Smooth muscle cell (in vitro differentiated cells): ENCODE measurements at regions not wholly inside any gene's neighbourhood (a gene's known extent, or its start where the extent isn't known, plus 50 kb on each side); places are given as distances from the start of the nearest gene placed in this dataset.

ENCODE experiments used
- DNase-seq: peaks from one replicate; lab custom pipeline; 2025; ENCODE audit not compliant: unreplicated experiment; lab: John Stamatoyannopoulos, UW
- H2AFZ ChIP-seq: fragments of 200-600 bp; sonication (generic); 2 replicates; pipeline ENCODE4 v1.6.0; 2016; ENCODE audit warnings: antibody characterized with exemption, low read depth, mild to moderate bottlenecking
- H3F3A ChIP-seq: fragments of 200-600 bp; sonication (generic); 2 replicates; pipeline ENCODE4 v1.6.0; 2017; ENCODE audit warnings: antibody characterized with exemption, low read depth
- H3K27ac ChIP-seq: fragments of 200-600 bp; sonication (generic); 2 replicates; pipeline ENCODE4 v1.5.1; 2016; ENCODE audit warnings: low read depth, mild to moderate bottlenecking
- H3K27me3 ChIP-seq: fragments of 200-600 bp; sonication (generic); 2 replicates; pipeline ENCODE4 v1.6.1; 2016; ENCODE audit warnings: low read depth, mild to moderate bottlenecking
- H3K36me3 ChIP-seq: fragments of 200-600 bp; sonication (generic); 2 replicates; pipeline ENCODE4 v1.5.1; 2016; ENCODE audit warnings: low read depth
- H3K4me1 ChIP-seq: fragments of 200-600 bp; sonication (generic); 2 replicates; pipeline ENCODE4 v1.5.1; 2016; ENCODE audit warnings: low read depth
- H3K4me2 ChIP-seq: fragments of 200-600 bp; sonication (generic); 2 replicates; pipeline ENCODE4 v1.6.0; 2016; ENCODE audit warnings: mild to moderate bottlenecking
- H3K4me3 ChIP-seq: fragments of 200-600 bp; sonication (generic); 2 replicates; pipeline ENCODE4 v1.5.1; 2016; ENCODE audit warnings: mild to moderate bottlenecking
- H3K79me2 ChIP-seq: fragments of 200-600 bp; sonication (generic); 2 replicates; pipeline ENCODE4 v1.6.0; 2016; ENCODE audit warnings: low read depth, mild to moderate bottlenecking
- H3K9ac ChIP-seq: fragments of 200-600 bp; sonication (generic); 2 replicates; pipeline ENCODE4 v1.6.0; 2016; ENCODE audit warnings: low read depth
- H3K9me3 ChIP-seq: fragments of 200-600 bp; sonication (generic); replicated peaks from 2 replicates; pipeline ENCODE4 v1.5.1; 2016; ENCODE audit warnings: low read depth
- H4K20me1 ChIP-seq: fragments of 200-600 bp; sonication (generic); 2 replicates; pipeline ENCODE4 v1.6.0; 2016; ENCODE audit warnings: low read depth
- WGBS: methylation state at CpG from one replicate; pipeline ENCODE4 v1.1.7; 2016; ENCODE audit warnings: low lambda C conversion rate; 5-methylcytosine and 5-hydroxymethylcytosine counted together
- TF ChIP-seq, protein P1 (sequence below): fragments of 200-600 bp; sonication (generic); IDR thresholded peaks from 2 replicates; pipeline ENCODE4 v1.5.1; 2017; ENCODE audit warnings: borderline replicate concordance, mild to moderate bottlenecking, antibody characterized with exemption; ENCODE audit not compliant: insufficient read depth, poor library complexity, severe bottlenecking

DNA sequence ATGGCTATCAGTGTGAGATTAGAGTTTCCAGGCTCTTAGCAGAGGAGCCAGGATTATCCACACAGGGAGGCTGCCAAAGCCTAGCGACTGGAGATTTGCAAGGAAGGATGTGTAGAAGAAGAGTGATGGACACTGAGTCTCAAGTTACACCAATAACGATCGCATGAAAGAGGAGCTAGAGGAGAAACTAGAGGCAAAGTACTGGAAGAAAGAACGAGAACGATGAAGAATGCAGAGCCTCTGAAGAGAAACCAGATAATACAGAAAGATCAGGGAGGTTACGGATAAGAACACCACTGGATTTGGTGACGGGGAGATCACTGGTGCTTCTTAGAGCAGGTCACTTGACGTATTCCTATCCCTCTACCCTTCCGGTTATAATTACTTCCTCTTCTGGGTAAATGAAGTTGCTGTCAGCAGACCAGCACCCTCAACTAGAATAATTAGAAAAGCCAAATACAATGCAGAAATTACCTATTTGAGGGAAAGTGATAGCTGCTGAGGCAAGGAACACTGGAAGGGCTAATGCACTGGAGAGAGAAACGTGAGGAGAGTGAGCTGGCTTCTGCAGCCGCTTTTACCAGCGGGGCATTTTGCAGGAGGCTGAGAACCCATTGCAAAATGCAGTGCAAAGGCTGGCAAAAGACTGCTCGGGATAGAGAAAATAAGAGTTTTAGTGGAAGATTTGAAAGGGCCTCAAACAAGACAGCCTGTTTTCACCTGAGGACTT lies 93.1 kb upstream of the HIF1A start:
- peak overlapping the region; percentile 75 for H3K4me2 ChIP-seq
- H3K36me3 ChIP-seq = no peaks in the 10 kb centered on the region
- H3K9ac ChIP-seq = no peak overlapping the region
- peak overlapping the region; percentile 82 for H2AFZ ChIP-seq
- no peaks in the 10 kb centered on the region for H3K9me3 ChIP-seq
- DNase-seq = no peak
- peak overlapping the region; percentile 47 for H3K27ac ChIP-seq
- H3K27me3 ChIP-seq = no peaks in the 10 kb centered on the region
- peaks cover 26% of the 10 kb centered on the region for H3K4me1 ChIP-seq
- H3K79me2 ChIP-seq = no peaks in the 10 kb centered on the region
- H3K4me3 ChIP-seq = peak overlapping the region; percentile 31
- H4K20me1 ChIP-seq = no peaks in the 10 kb centered on the region
- TF ChIP-seq, protein P1, sequence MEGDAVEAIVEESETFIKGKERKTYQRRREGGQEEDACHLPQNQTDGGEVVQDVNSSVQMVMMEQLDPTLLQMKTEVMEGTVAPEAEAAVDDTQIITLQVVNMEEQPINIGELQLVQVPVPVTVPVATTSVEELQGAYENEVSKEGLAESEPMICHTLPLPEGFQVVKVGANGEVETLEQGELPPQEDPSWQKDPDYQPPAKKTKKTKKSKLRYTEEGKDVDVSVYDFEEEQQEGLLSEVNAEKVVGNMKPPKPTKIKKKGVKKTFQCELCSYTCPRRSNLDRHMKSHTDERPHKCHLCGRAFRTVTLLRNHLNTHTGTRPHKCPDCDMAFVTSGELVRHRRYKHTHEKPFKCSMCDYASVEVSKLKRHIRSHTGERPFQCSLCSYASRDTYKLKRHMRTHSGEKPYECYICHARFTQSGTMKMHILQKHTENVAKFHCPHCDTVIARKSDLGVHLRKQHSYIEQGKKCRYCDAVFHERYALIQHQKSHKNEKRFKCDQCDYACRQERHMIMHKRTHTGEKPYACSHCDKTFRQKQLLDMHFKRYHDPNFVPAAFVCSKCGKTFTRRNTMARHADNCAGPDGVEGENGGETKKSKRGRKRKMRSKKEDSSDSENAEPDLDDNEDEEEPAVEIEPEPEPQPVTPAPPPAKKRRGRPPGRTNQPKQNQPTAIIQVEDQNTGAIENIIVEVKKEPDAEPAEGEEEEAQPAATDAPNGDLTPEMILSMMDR = no peak
- 11% methylated on average over 13 of the region's 13 CpGs for WGBS
- H3F3A ChIP-seq = peaks cover 28% of the 10 kb centered on the region

DNA sequence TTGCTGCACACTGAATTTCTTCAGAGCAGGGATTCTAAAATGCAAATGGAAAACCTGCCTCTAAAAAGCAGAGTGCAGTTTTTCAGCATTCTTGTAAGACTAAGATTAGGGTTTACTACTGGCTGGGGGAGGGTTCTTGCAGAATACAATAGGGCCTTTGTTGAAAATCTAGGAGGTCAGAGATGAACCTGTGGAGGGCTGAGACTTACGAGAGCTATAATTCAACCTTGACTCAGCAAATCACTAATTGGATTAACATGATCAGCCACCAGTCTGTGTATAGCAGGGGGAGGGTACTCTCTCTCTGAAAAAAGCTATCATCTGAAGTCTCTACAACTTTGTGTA lies 92.6 kb upstream of the HIF1A start:
- Histone ChIP-seq H3K27me3 (no peaks in the 10 kb centered on the region), H3F3A (peaks cover 28% of the 10 kb centered on the region), H3K9me3 (no peaks in the 10 kb centered on the region), H3K27ac (peak overlapping the region; percentile 47), H3K4me2 (peak overlapping the region; percentile 75), H3K79me2 (no peaks in the 10 kb centered on the region), H3K36me3 (no peaks in the 10 kb centered on the region), H4K20me1 (no peaks in the 10 kb centered on the region), H3K9ac (no peak overlapping the region), H3K4me3 (peak overlapping the region; percentile 31), H3K4me1 (peaks cover 26% of the 10 kb centered on the region), H2AFZ (peak overlapping the region; percentile 82)
- no peak for DNase-seq
- 43% methylated on average over 1 of the region's 1 CpG for WGBS
- TF ChIP-seq, protein P1 = no peak

DNA sequence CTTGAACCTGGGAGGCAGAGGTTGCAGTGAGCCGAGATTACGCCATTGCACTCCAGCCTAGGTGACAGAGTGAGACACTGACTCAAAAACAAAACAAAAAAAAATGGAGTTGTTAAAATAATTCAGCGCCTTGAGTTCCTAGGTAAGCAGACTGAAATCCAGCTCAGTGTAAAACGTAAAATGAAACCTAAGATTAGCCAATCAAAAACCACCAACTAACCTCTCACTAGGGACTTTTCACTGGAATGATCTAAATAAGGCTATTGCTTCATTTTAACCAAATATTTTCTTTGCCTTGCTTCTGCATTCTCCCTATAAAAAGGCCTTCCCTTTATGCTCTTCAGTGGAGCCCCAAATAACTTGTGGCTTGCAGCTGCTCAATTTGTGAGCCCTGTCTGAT lies 91.6 kb upstream of the HIF1A start:
- Histone ChIP-seq H3K36me3 (no peaks in the 10 kb centered on the region), H3K27ac (no peak overlapping the region), H4K20me1 (no peaks in the 10 kb centered on the region), H3F3A (peaks cover 24% of the 10 kb centered on the region), H3K4me1 (peaks cover 31% of the 10 kb centered on the region), H2AFZ (no peak overlapping the region), H3K9ac (no peak overlapping the region), H3K4me2 (no peak overlapping the region), H3K9me3 (no peaks in the 10 kb centered on the region), H3K4me3 (no peak overlapping the region), H3K27me3 (no peaks in the 10 kb centered on the region), H3K79me2 (no peaks in the 10 kb centered on the region)
- WGBS = 93% methylated on average over 4 of the region's 4 CpGs
- TF ChIP-seq, protein P1 = no peak
- no peak for DNase-seq

DNA sequence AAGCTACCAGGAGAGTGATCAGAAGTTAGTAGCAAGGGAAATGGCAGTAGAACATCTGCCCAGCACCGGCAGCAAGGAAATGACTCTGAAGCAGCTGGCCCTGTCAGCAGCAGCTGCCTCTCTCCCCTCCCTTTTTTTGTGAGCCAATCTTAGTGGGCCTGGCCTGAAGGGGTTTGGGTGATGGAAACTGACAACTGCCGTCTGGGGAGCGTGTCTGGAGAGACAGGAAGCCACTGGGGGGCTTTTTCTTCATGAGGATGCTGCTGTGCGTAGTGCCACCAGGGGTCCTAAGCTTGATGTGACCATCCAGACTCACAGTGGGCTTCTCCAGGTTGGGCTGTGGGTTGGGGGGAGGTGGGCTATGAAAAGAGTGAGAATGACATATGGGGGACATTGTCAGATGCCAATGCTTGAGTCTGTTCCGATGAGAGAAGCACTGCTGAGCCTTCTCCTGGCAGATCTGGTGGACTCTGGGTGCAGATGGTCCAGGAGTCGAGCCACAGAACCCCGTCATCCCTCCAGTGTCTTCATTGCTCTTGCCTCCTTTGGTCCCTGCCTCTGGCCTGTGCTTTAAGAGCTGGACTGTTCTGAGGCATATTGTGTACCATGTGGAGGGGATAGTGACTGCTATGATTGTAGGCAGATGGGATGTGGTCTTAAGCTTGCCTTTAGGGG lies 87.6 kb upstream of the HIF1A start:
- Histone ChIP-seq H2AFZ (no peak overlapping the region), H3K4me3 (no peak overlapping the region), H3K27me3 (no peaks in the 10 kb centered on the region), H4K20me1 (no peaks in the 10 kb centered on the region), H3K4me2 (no peak overlapping the region), H3K9ac (no peak overlapping the region), H3K9me3 (no peaks in the 10 kb centered on the region), H3F3A (peaks cover 22% of the 10 kb centered on the region), H3K36me3 (no peaks in the 10 kb centered on the region), H3K4me1 (peaks cover 34% of the 10 kb centered on the region), H3K79me2 (no peaks in the 10 kb centered on the region), H3K27ac (no peak overlapping the region)
- TF ChIP-seq, protein P1 = no peak
- no peak for DNase-seq
- 74% methylated on average over 7 of the region's 7 CpGs for WGBS
